ENCODE measurements at regions not wholly inside any gene's neighbourhood (a gene's known extent, or its start where the extent isn't known, plus 50 kb on each side); places are given as distances from the start of the nearest gene placed in this dataset.

- TF ChIP-seq CHD4 (IDR thresholded peaks at IDR 0.05; ENCODE audit: borderline replicate concordance, low read length): no peak
- no peak for TF ChIP-seq ETV6 (CRISPR knock-in tag; conservative IDR thresholded peaks at IDR 0.05)
- TF ChIP-seq SP1 (IDR thresholded peaks at IDR 0.05): no peak
- no peak for TF ChIP-seq SP1 (CRISPR knock-in tag; IDR thresholded peaks at IDR 0.05)
- no peak for TF ChIP-seq ZNF407 (CRISPR knock-in tag; IDR thresholded peaks at IDR 0.05; ENCODE audit: not compliant biosample characterization)
- TF ChIP-seq MAX (IDR thresholded peaks at IDR 0.05): no peak
- no peak for TF ChIP-seq ZNF30 (CRISPR knock-in tag; IDR thresholded peaks at IDR 0.05)
- TF ChIP-seq LRRFIP1 (CRISPR knock-in tag; conservative IDR thresholded peaks at IDR 0.05): no peak
- no peak for TF ChIP-seq HOXA7 (CRISPR knock-in tag; IDR thresholded peaks at IDR 0.05)
These were observed 221.1 kb upstream of the PRSS16 start for GRCh38 chr6:27026361-27026760.

Measured in HepG2 (cell line).